ENCODE measurements at regions not wholly inside any gene's neighbourhood (a gene's known extent, or its start where the extent isn't known, plus 50 kb on each side); places are given as distances from the start of the nearest gene placed in this dataset.

DNA sequence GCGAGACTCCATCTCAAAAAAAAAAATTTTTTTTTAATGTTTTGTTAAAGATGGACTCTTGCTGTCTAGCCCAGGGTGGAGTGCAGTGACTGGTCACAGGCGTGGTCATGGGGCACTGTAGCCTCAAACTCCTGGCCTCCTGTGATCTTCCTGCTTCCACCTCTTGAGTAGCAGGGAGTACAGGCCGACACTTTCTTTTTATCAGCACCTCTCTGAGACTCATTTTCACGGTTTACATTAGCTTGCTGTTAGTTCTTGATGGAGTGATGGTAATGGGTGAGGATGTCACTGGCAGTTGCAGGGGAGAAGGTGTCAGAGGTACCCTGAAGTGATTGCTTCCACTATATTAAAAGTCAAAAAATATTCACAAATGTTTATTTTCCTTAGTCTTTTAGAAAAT lies 95.3 kb upstream of the MTPN start:
- H2AFZ ChIP-seq: no peak overlapping the region

DNA sequence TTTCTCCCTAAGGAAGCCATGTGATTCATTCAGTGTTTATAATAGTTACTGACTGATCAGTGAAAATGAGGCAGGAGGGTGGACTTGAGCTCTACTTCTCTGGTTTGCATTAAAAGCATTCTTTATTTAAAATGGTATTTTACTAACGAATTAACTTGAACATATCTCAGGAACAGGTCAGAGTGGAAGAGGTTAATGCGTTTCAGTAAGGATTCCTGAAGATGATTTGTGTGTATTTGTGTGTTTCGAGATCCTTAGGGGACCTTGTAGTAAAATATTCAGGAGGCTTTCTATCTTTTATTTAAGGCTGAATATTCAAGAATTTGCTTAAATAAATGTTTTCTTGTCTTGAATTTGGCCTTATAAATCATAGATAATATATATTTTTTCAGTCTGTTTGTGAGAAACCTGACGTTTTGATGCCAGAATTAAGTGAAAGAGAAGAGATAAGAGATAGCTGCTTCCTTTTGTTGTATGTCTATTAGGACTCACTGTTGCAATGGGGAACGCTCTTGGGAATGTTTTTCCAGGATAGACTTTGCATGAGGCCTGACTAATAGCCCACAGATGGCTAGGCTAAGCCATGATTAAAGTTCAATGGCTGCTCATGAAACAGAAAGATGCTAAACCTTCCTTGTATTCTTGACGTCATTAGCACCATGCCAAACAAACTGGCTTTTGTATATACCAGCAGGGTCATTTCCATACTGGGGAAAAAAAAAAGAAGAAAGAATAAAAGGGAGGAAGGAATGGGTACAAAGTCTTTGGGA lies 93.8 kb upstream of the MTPN start:
- no peaks in the 10 kb centered on the region for H3K4me1 ChIP-seq (ENCODE audit: insufficient read depth)
- 48% methylated on average over 6 of the region's 6 CpGs for WGBS (ENCODE audit: low lambda C conversion rate, missing lambda C conversion rate)
- no peak overlapping the region for H3K4me2 ChIP-seq
- no peaks in the 10 kb centered on the region for H3K36me3 ChIP-seq (replicated peaks; ENCODE audit: insufficient read depth, low read depth)
- DNase-seq (ENCODE audit: low spot score): no peak
- H3K79me2 ChIP-seq: no peaks in the 10 kb centered on the region
- no peaks in the 10 kb centered on the region for H3K9me3 ChIP-seq (ENCODE audit: low read depth)
- no peaks in the 10 kb centered on the region for H4K20me1 ChIP-seq (ENCODE audit: insufficient read depth, poor library complexity, severe bottlenecking)
- no peaks in the 10 kb centered on the region for H3K9me2 ChIP-seq (replicated peaks; ENCODE audit: insufficient read depth)
- TF ChIP-seq EZH2phosphoT487 (IDR thresholded peaks at IDR 0.05; ENCODE audit: low read depth, severe bottlenecking, unreplicated experiment) (no peak), EZH2 (IDR thresholded peaks at IDR 0.05; ENCODE audit: borderline replicate concordance) (no peak)
- TF ChIP-seq, protein P1, sequence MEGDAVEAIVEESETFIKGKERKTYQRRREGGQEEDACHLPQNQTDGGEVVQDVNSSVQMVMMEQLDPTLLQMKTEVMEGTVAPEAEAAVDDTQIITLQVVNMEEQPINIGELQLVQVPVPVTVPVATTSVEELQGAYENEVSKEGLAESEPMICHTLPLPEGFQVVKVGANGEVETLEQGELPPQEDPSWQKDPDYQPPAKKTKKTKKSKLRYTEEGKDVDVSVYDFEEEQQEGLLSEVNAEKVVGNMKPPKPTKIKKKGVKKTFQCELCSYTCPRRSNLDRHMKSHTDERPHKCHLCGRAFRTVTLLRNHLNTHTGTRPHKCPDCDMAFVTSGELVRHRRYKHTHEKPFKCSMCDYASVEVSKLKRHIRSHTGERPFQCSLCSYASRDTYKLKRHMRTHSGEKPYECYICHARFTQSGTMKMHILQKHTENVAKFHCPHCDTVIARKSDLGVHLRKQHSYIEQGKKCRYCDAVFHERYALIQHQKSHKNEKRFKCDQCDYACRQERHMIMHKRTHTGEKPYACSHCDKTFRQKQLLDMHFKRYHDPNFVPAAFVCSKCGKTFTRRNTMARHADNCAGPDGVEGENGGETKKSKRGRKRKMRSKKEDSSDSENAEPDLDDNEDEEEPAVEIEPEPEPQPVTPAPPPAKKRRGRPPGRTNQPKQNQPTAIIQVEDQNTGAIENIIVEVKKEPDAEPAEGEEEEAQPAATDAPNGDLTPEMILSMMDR (IDR thresholded peaks at IDR 0.05; ENCODE audit: poor library complexity): no peak
- no peak overlapping the region for H3K27ac ChIP-seq
- H3K4me3 ChIP-seq: no peak overlapping the region
- H3K27me3 ChIP-seq: no peaks in the 10 kb centered on the region
- no peak overlapping the region for H2AFZ ChIP-seq

More for the DNA sequence above, 95.3 kb upstream of the MTPN start:
- Histone ChIP-seq H4K20me1 (ENCODE audit: insufficient read depth, poor library complexity, severe bottlenecking) (no peaks in the 10 kb centered on the region), H3K79me2 (no peaks in the 10 kb centered on the region), H3K27ac (no peak overlapping the region), H3K4me1 (ENCODE audit: insufficient read depth) (no peaks in the 10 kb centered on the region), H3K27me3 (no peaks in the 10 kb centered on the region), H3K4me2 (no peak overlapping the region), H3K9me3 (ENCODE audit: low read depth) (no peaks in the 10 kb centered on the region), H3K36me3 (replicated peaks; ENCODE audit: insufficient read depth, low read depth) (no peaks in the 10 kb centered on the region), H3K9me2 (replicated peaks; ENCODE audit: insufficient read depth) (no peaks in the 10 kb centered on the region), H3K4me3 (no peak overlapping the region)
- no peak for TF ChIP-seq EZH2phosphoT487 (IDR thresholded peaks at IDR 0.05; ENCODE audit: low read depth, severe bottlenecking, unreplicated experiment)
- TF ChIP-seq EZH2 (IDR thresholded peaks at IDR 0.05; ENCODE audit: borderline replicate concordance): no peak
- TF ChIP-seq, protein P1 (IDR thresholded peaks at IDR 0.05; ENCODE audit: poor library complexity): no peak
- 79% methylated on average over 4 of the region's 4 CpGs for WGBS (ENCODE audit: low lambda C conversion rate, missing lambda C conversion rate)
- DNase-seq (ENCODE audit: low spot score): no peak

DNA sequence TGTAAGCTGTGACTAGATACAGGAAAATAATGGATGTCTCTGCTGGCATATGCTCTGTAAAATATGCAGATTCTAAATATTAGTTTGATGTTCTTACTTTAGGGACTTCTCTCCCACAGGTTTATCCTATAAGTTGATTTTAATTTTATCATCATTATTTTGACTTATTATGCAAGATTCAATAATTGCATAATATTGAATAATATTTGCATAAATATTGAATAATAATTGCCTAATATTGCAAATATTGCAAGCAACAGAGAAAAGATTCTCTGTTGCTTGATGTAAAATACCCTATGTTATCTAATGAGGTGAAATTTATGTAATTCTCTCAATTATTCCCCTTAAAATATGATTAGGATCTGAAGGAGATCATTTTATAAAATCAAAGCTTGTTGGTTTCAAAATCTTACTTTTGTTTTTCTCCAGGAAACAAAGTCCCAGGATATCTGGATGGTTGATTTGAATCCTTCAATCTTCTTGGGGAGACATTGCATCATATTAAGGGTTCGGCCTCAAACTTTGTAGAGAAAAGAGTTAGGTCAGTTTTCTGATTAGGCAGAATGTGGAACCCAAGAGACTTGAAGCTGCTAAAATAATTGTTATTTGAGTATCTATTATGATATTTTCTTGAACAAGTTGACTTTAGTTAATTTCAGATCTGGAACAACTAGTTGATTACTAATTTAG lies 92.8 kb upstream of the MTPN start:
- no peak for TF ChIP-seq EZH2 (IDR thresholded peaks at IDR 0.05; ENCODE audit: borderline replicate concordance)
- TF ChIP-seq EZH2phosphoT487 (IDR thresholded peaks at IDR 0.05; ENCODE audit: low read depth, severe bottlenecking, unreplicated experiment): no peak
- TF ChIP-seq, protein P1 (IDR thresholded peaks at IDR 0.05; ENCODE audit: poor library complexity): no peak
- H3K4me3 ChIP-seq: no peak overlapping the region
- no peak overlapping the region for H2AFZ ChIP-seq
- H4K20me1 ChIP-seq (ENCODE audit: insufficient read depth, poor library complexity, severe bottlenecking): no peaks in the 10 kb centered on the region
- no peaks in the 10 kb centered on the region for H3K9me3 ChIP-seq (ENCODE audit: low read depth)
- H3K9me2 ChIP-seq (replicated peaks; ENCODE audit: insufficient read depth): no peaks in the 10 kb centered on the region
- no peaks in the 10 kb centered on the region for H3K79me2 ChIP-seq
- 96% methylated on average over 1 of the region's 1 CpG for WGBS (ENCODE audit: low lambda C conversion rate, missing lambda C conversion rate)
- no peak for DNase-seq (ENCODE audit: low spot score)
- H3K27ac ChIP-seq: no peak overlapping the region
- H3K4me2 ChIP-seq: no peak overlapping the region
- no peaks in the 10 kb centered on the region for H3K36me3 ChIP-seq (replicated peaks; ENCODE audit: insufficient read depth, low read depth)
- H3K4me1 ChIP-seq (ENCODE audit: insufficient read depth): no peaks in the 10 kb centered on the region
- H3K27me3 ChIP-seq: no peaks in the 10 kb centered on the region
